RWPE1 (cell line): ENCODE measurements at regions not wholly inside any gene's neighbourhood (a gene's known extent, or its start where the extent isn't known, plus 50 kb on each side); places are given as distances from the start of the nearest gene placed in this dataset.

Source experiments
- CTCF ChIA-PET: fragments of 350-600 bp; sonication (Branson Sonifier 250); formaldehyde crosslinking; extraction: SDS; loops from one replicate; lab custom pipeline; 2021; lab: Yijun Ruan, JAX
- POLR2A ChIA-PET: fragments of 400-600 bp; formaldehyde crosslinking; extraction: SDS; loops from one replicate; lab custom pipeline; 2020; ENCODE audit warnings: antibody characterized with exemption; ENCODE audit not compliant: low non-redundant PET; lab: Yijun Ruan, JAX
- DNase-seq: peaks from one replicate; pipeline ENCODE4 v3.0.0; 2012; ENCODE audit warnings: low spot score
- H3K27ac ChIP-seq: fragments of 450-650 bp; 2 replicates; pipeline ENCODE4 v1.5.1; 2017
- CTCF ChIP-seq: fragments of 450-650 bp; conservative IDR thresholded peaks from 2 replicates; pipeline ENCODE4 v1.5.1; 2017; ENCODE audit warnings: low read depth, mild to moderate bottlenecking

DNA sequence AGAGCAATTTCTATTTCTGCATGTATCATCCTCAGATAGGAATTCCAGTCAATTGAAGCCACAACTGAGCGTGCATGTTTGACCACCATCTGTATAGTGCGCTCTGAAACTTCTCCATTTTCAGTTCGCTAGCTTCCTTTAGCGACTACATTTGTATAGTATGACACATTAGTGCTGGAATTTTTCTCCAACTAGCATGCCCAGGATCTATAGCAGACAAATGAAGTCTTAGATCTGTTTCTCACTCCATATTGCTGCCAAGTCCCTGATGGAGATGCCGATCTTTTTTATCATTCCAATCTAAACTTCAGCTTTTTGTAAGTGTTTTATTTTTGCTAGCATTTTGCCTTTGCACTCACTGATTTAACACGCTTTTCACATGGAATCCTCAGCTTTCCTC, 774.8 kb upstream of the TENM3 start:
- H3K27ac ChIP-seq: no peak overlapping the region
- DNase-seq: no peak
- ChIA-PET POLR2A (no interaction called here), CTCF (interaction anchor here (0.6 kb wide), 1 partner anchor 57 kb away, joined by 3 read pairs; no protein-coding TSS in a partner anchor)
- no peak for TF ChIP-seq CTCF

GRCh38 chr4:181470306-181470705, 772.9 kb upstream of the TENM3 start:
- no peak for TF ChIP-seq CTCF
- CTCF ChIA-PET: interaction anchor here (0.6 kb wide), 2 partner anchors 385 to 1364 kb away, joined by 3 to 5 read pairs; no protein-coding TSS in a partner anchor

GRCh38 chr4:181475359-181475758, 767.8 kb upstream of the TENM3 start:
- H3K27ac ChIP-seq: no peak overlapping the region
- TF ChIP-seq CTCF: no peak
- CTCF ChIA-PET: no interaction called here
- POLR2A ChIA-PET: no interaction called here
- DNase-seq: no peak

More at GRCh38 chr4:181470306-181470705, 772.9 kb upstream of the TENM3 start:
- POLR2A ChIA-PET: no interaction called here
- no peak for DNase-seq
- H3K27ac ChIP-seq: no peak overlapping the region

- no peak overlapping the region for H3K27ac ChIP-seq
- ChIA-PET POLR2A (no interaction called here), CTCF (no interaction called here)
- no peak for DNase-seq
- TF ChIP-seq CTCF: no peak
Measured at GRCh38 chr4:181475781-181476507, 767.3 kb upstream of the TENM3 start.

- no peak overlapping the region for H3K27ac ChIP-seq
- POLR2A ChIA-PET: no interaction called here
- CTCF ChIA-PET: interaction anchor here (0.7 kb wide), 1 partner anchor 15 kb away, joined by 3 read pairs; no protein-coding TSS in a partner anchor
- TF ChIP-seq CTCF: no peak
- DNase-seq: no peak
Measured at GRCh38 chr4:181476508-181476890, 766.7 kb upstream of the TENM3 start.

- peak; percentile 3 for DNase-seq
- no peak overlapping the region for H3K27ac ChIP-seq
- CTCF ChIA-PET: interaction anchor here (0.7 kb wide), 1 partner anchor 14 kb away, joined by 3 read pairs; no protein-coding TSS in a partner anchor
- POLR2A ChIA-PET: no interaction called here
- no peak for TF ChIP-seq CTCF
Measured at GRCh38 chr4:181477591-181477990, 765.6 kb upstream of the TENM3 start.
